A549 (cell line): ENCODE measurements at regions not wholly inside any gene's neighbourhood (a gene's known extent, or its start where the extent isn't known, plus 50 kb on each side); places are given as distances from the start of the nearest gene placed in this dataset.

ENCODE experiments used
- HOXA7 ChIP-seq: fragments of 250-450 bp; sonication (Bioruptor Pico); IDR thresholded peaks from 2 replicates; pipeline ENCODE4 v1.5.0; 2020; ENCODE audit warnings: mild to moderate bottlenecking, moderate library complexity
- KDM1A ChIP-seq: fragments of 200-600 bp; sonication (generic); IDR thresholded peaks from 2 replicates; pipeline ENCODE4 v1.6.1; 2016; ENCODE audit warnings: low read depth, mild to moderate bottlenecking
- MAFK ChIP-seq: fragments of 450-650 bp; IDR thresholded peaks from 2 replicates; pipeline ENCODE4 v1.6.1; 2014; ENCODE audit not compliant: partially characterized antibody
- POLR2A ChIP-seq: IDR thresholded peaks from 2 replicates; pipeline ENCODE4 v1.6.1; 2012; ENCODE audit warnings: mild to moderate bottlenecking, low read length
- RCOR1 ChIP-seq: fragments of 150-350 bp; IDR thresholded peaks from 2 replicates; pipeline ENCODE4 v1.6.1; 2014; ENCODE audit warnings: antibody characterized with exemption, low read length, low read depth
- ZC3H11A ChIP-seq: fragments of 450-650 bp; IDR thresholded peaks from 2 replicates; pipeline ENCODE4 v1.6.1; 2014; ENCODE audit warnings: antibody characterized with exemption, mild to moderate bottlenecking
- ZFP36 ChIP-seq: fragments of 450-650 bp; IDR thresholded peaks from 2 replicates; pipeline ENCODE4 v1.6.1; 2014; ENCODE audit warnings: borderline replicate concordance; ENCODE audit not compliant: partially characterized antibody
- TF ChIP-seq, protein P1 (sequence below): IDR thresholded peaks from 2 replicates; pipeline ENCODE4 v1.6.1; 2012; ENCODE audit warnings: low read depth, borderline replicate concordance
- TF ChIP-seq, protein P2 (sequence below): fragments of >200 bp; sonication (Bioruptor Twin); formaldehyde crosslinking; IDR thresholded peaks from 3 replicates; pipeline ENCODE4 v1.5.1; 2016
- TF ChIP-seq, protein P3 (sequence below): IDR thresholded peaks from 2 replicates; pipeline ENCODE4 v1.6.1; 2012

DNA sequence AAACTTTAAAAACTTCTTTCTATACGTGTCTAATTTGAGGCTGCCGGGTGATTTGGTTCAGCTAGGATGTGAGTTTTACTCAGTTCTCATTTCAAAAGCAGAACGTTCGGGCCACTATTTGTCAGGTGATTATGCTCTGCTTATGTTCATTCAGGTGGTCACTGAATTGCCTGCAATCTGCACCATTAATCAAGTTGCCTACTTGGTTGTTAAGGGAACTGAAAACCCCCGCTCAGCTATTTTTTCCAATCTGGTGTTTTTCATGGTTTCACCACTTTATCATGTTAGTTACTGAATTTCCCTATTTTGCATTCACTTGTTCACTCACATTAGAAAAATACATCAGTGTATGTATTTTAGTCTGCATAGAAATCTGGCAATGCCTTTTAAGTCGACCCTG, 523.0 kb downstream of the CSNK1G3 start:
- no peak for TF ChIP-seq MAFK
- no peak for TF ChIP-seq HOXA7 (CRISPR knock-in tag)
- TF ChIP-seq, protein P1, sequence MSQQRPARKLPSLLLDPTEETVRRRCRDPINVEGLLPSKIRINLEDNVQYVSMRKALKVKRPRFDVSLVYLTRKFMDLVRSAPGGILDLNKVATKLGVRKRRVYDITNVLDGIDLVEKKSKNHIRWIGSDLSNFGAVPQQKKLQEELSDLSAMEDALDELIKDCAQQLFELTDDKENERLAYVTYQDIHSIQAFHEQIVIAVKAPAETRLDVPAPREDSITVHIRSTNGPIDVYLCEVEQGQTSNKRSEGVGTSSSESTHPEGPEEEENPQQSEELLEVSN: no peak
- TF ChIP-seq ZFP36: no peak
- TF ChIP-seq, protein P2, sequence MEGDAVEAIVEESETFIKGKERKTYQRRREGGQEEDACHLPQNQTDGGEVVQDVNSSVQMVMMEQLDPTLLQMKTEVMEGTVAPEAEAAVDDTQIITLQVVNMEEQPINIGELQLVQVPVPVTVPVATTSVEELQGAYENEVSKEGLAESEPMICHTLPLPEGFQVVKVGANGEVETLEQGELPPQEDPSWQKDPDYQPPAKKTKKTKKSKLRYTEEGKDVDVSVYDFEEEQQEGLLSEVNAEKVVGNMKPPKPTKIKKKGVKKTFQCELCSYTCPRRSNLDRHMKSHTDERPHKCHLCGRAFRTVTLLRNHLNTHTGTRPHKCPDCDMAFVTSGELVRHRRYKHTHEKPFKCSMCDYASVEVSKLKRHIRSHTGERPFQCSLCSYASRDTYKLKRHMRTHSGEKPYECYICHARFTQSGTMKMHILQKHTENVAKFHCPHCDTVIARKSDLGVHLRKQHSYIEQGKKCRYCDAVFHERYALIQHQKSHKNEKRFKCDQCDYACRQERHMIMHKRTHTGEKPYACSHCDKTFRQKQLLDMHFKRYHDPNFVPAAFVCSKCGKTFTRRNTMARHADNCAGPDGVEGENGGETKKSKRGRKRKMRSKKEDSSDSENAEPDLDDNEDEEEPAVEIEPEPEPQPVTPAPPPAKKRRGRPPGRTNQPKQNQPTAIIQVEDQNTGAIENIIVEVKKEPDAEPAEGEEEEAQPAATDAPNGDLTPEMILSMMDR: no peak
- no peak for TF ChIP-seq RCOR1
- TF ChIP-seq POLR2A: no peak
- TF ChIP-seq KDM1A: no peak
- no peak for TF ChIP-seq ZC3H11A
- TF ChIP-seq, protein P3, sequence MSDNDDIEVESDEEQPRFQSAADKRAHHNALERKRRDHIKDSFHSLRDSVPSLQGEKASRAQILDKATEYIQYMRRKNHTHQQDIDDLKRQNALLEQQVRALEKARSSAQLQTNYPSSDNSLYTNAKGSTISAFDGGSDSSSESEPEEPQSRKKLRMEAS: no peak
